IMR-90 (cell line): ENCODE measurements at regions not wholly inside any gene's neighbourhood (a gene's known extent, or its start where the extent isn't known, plus 50 kb on each side); places are given as distances from the start of the nearest gene placed in this dataset.

ENCODE experiments used
- ATAC-seq: fragments of 200-7000 bp; cut with Tn5 transposase; 2 replicates; pipeline ENCODE4 v1.9.1; 2020; ENCODE audit warnings: low read depth, mild to moderate bottlenecking, moderate library complexity
- BruUV-seq: library from RNA; stranded (reverse); fragments of 400-500 nt; replicated peaks from 2 replicates; lab custom pipeline; 2021; lab: Mats Ljungman, UMichigan
- CTCF ChIA-PET: fragments of 300-600 bp; formaldehyde crosslinking; extraction: SDS; loops from one replicate; lab custom pipeline; 2021; ENCODE audit warnings: antibody characterized with exemption; lab: Yijun Ruan, JAX
- POLR2A ChIA-PET: fragments of 300-600 bp; sonication (Branson Sonifier 250); formaldehyde crosslinking; loops from one replicate; lab custom pipeline; 2022; ENCODE audit warnings: antibody characterized with exemption; ENCODE audit not compliant: unreplicated experiment; lab: Charles Lee
- DNase-seq: peaks from one replicate; pipeline ENCODE4 v3.0.0; 2013
- H2AFZ ChIP-seq: replicated peaks from 2 replicates; pipeline ENCODE3; 2013; ENCODE audit warnings: low read length, mild to moderate bottlenecking; ENCODE audit not compliant: poor library complexity
- H2AK5ac ChIP-seq: 2 replicates; pipeline ENCODE4 v1.6.1; 2013; ENCODE audit warnings: low read depth, low read length, inconsistent platforms
- H2AK9ac ChIP-seq: replicated peaks from 2 replicates; pipeline ENCODE3; 2013; ENCODE audit warnings: mild to moderate bottlenecking, low read depth, low read length, moderate library complexity; ENCODE audit not compliant: poor library complexity
- H2BK120ac ChIP-seq: 2 replicates; pipeline ENCODE4 v1.6.1; 2013; ENCODE audit warnings: low read depth, low read length, inconsistent platforms
- H2BK15ac ChIP-seq: 3 replicates; pipeline ENCODE4 v1.6.1; 2013; ENCODE audit warnings: low read depth, low read length, inconsistent platforms
- H2BK20ac ChIP-seq: 2 replicates; pipeline ENCODE4 v1.6.1; 2013; ENCODE audit warnings: low read depth, mild to moderate bottlenecking, inconsistent platforms, low read length, moderate library complexity
- H2BK5ac ChIP-seq: 2 replicates; pipeline ENCODE4 v1.6.1; 2013; ENCODE audit warnings: mild to moderate bottlenecking, low read depth, low read length, inconsistent platforms; ENCODE audit not compliant: poor library complexity, severe bottlenecking
- H3K14ac ChIP-seq: replicated peaks from 2 replicates; pipeline ENCODE4 v1.6.1; 2013; ENCODE audit warnings: low read depth, low read length, inconsistent platforms
- H3K18ac ChIP-seq: 2 replicates; pipeline ENCODE4 v1.6.1; 2013; ENCODE audit warnings: low read depth, low read length, control low read depth
- H3K23ac ChIP-seq: 2 replicates; pipeline ENCODE4 v1.6.1; 2013; ENCODE audit warnings: low read depth, low read length, inconsistent platforms
- H3K27ac ChIP-seq: 2 replicates; pipeline ENCODE4 v1.5.1; 2013; ENCODE audit warnings: mild to moderate bottlenecking, control low read depth, low read length; ENCODE audit not compliant: insufficient read depth
- H3K27me3 ChIP-seq: 2 replicates; pipeline ENCODE4 v1.6.1; 2013; ENCODE audit warnings: low read length; ENCODE audit not compliant: control insufficient read depth, insufficient read depth
- H3K36me3 ChIP-seq: 2 replicates; pipeline ENCODE4 v1.6.1; 2013; ENCODE audit warnings: low read length, mixed read lengths; ENCODE audit not compliant: control insufficient read depth, insufficient read depth
- H3K4ac ChIP-seq: 2 replicates; pipeline ENCODE4 v1.6.1; 2013; ENCODE audit warnings: low read depth, low read length, inconsistent platforms
- H3K4me1 ChIP-seq: 2 replicates; pipeline ENCODE4 v1.6.1; 2013; ENCODE audit warnings: low read length, mixed read lengths; ENCODE audit not compliant: control insufficient read depth, insufficient read depth
- H3K4me2 ChIP-seq: 2 replicates; pipeline ENCODE4 v1.6.1; 2013; ENCODE audit warnings: low read depth, mild to moderate bottlenecking, control low read depth, low read length, moderate library complexity
- H3K4me3 ChIP-seq: 2 replicates; pipeline ENCODE4 v1.5.1; 2013; ENCODE audit warnings: low read depth, mild to moderate bottlenecking, control low read depth, low read length, moderate library complexity; ENCODE audit not compliant: insufficient read depth
- H3K56ac ChIP-seq: 2 replicates; pipeline ENCODE4 v1.6.1; 2013; ENCODE audit warnings: low read length, inconsistent platforms; ENCODE audit not compliant: insufficient read depth; ENCODE audit errors: extremely low read depth
- H3K79me1 ChIP-seq, 2 experiments: 2 replicates each; pipeline ENCODE4 v1.6.1; 2013; ENCODE audit warnings: low read length in 2 of 2, inconsistent platforms in 1 of 2, low read depth in 1 of 2
- H3K9ac ChIP-seq: 2 replicates; pipeline ENCODE4 v1.6.1; 2013; ENCODE audit warnings: low read depth, low read length, control low read depth
- H3K9me1 ChIP-seq: 2 replicates; pipeline ENCODE4 v1.6.1; 2013; ENCODE audit warnings: low read length, inconsistent platforms; ENCODE audit not compliant: insufficient read depth
- H3K9me3 ChIP-seq: 2 replicates; pipeline ENCODE4 v1.6.1; 2013; ENCODE audit warnings: low read length; ENCODE audit not compliant: control insufficient read depth, insufficient read depth
- H4K20me1 ChIP-seq: 2 replicates; pipeline ENCODE4 v1.6.1; 2013; ENCODE audit warnings: low read length, inconsistent platforms; ENCODE audit not compliant: insufficient read depth
- H4K5ac ChIP-seq: 2 replicates; pipeline ENCODE4 v1.6.1; 2013; ENCODE audit warnings: mild to moderate bottlenecking, low read depth, low read length, control low read depth
- H4K8ac ChIP-seq, 2 experiments: 2 replicates each; pipeline ENCODE4 v1.6.1; 2013; ENCODE audit warnings: low read depth in 2 of 2, low read length in 2 of 2, control low read depth in 1 of 2, inconsistent platforms in 1 of 2
- H4K91ac ChIP-seq: 2 replicates; pipeline ENCODE4 v1.6.1; 2013; ENCODE audit warnings: low read depth, low read length, inconsistent platforms; ENCODE audit not compliant: insufficient read depth
- BHLHE40 ChIP-seq: fragments of 150-350 bp; IDR thresholded peaks from 2 replicates; pipeline ENCODE4 v1.6.1; 2016; ENCODE audit warnings: mild to moderate bottlenecking, low read depth, low read length
- CEBPB ChIP-seq: IDR thresholded peaks from 2 replicates; pipeline ENCODE4 v1.6.1; 2012; ENCODE audit warnings: low read depth, low read length, improper control_type of control experiment
- CHD1 ChIP-seq: IDR thresholded peaks from 2 replicates; pipeline ENCODE4 v1.6.1; 2012; ENCODE audit warnings: low read depth, low read length, improper control_type of control experiment
- CTCF ChIP-seq: conservative IDR thresholded peaks from 2 replicates; pipeline ENCODE4 v1.5.1; 2012; ENCODE audit warnings: mild to moderate bottlenecking, low read depth, low read length, improper control_type of control experiment
- FOS ChIP-seq: fragments of 150-350 bp; IDR thresholded peaks from 2 replicates; pipeline ENCODE4 v1.6.1; 2016; ENCODE audit warnings: low read depth, low read length
- MAFK ChIP-seq: IDR thresholded peaks from 2 replicates; pipeline ENCODE4 v1.6.1; 2012; ENCODE audit warnings: low read depth, low read length, improper control_type of control experiment
- MAZ ChIP-seq: IDR thresholded peaks from 2 replicates; pipeline ENCODE4 v1.6.1; 2012; ENCODE audit warnings: low read depth, mild to moderate bottlenecking, low read length, improper control_type of control experiment, moderate library complexity, borderline replicate concordance
- MXI1 ChIP-seq: IDR thresholded peaks from 2 replicates; pipeline ENCODE4 v1.6.1; 2012; ENCODE audit warnings: low read depth, mild to moderate bottlenecking, low read length, moderate library complexity, borderline replicate concordance
- NFE2L2 ChIP-seq: fragments of 150-350 bp; IDR thresholded peaks from 2 replicates; pipeline ENCODE4 v1.6.1; 2016; ENCODE audit warnings: low read depth, mild to moderate bottlenecking, low read length
- POLR2A ChIP-seq: IDR thresholded peaks from 2 replicates; pipeline ENCODE4 v1.6.1; 2012; ENCODE audit warnings: mild to moderate bottlenecking, low read depth, low read length
- RAD21 ChIP-seq: IDR thresholded peaks from 2 replicates; pipeline ENCODE4 v1.6.1; 2012; ENCODE audit warnings: low read length, improper control_type of control experiment
- RCOR1 ChIP-seq: IDR thresholded peaks from 2 replicates; pipeline ENCODE4 v1.6.1; 2012; ENCODE audit warnings: mild to moderate bottlenecking, low read length, improper control_type of control experiment; ENCODE audit not compliant: insufficient replicate concordance
- RFX5 ChIP-seq: IDR thresholded peaks from 2 replicates; pipeline ENCODE4 v1.8.0; 2012; ENCODE audit warnings: low read depth, mild to moderate bottlenecking, low read length, moderate library complexity
- SMC3 ChIP-seq: fragments of 150-350 bp; IDR thresholded peaks from 2 replicates; pipeline ENCODE4 v1.6.1; 2016; ENCODE audit warnings: low read depth, mild to moderate bottlenecking, antibody characterized with exemption, low read length, moderate library complexity
- WGBS, 2 experiments: methylation state at CpG; one replicate each; pipeline versions ENCODE4 v1.1.5 to v1.1.7; 2013; ENCODE audit warnings: missing lambda C conversion rate in 2 of 2; ENCODE audit not compliant: insufficient read length in 1 of 2; ENCODE audit errors: extremely low coverage in 2 of 2; 5-methylcytosine and 5-hydroxymethylcytosine counted together
- dilution Hi-C: fragments of 300-500 bp; cut with HindIII; formaldehyde crosslinking; loops from one replicate; pipeline ENCODE4 v1.14.3; 2018; ENCODE audit warnings: low sequenced_read_pairs; ENCODE audit not compliant: unreplicated experiment
- in situ Hi-C: fragments of 300-500 bp; cut with MboI; formaldehyde crosslinking; loops from 3 replicates; pipeline ENCODE4 v1.14.3; 2019; ENCODE audit warnings: low sequenced_read_pairs, inconsistent platforms, mixed read lengths
- intact Hi-C: fragments of 100-400 bp; cut with micrococcal nuclease; formaldehyde crosslinking; loops from 2 replicates; pipeline ENCODE4 v1.10.0; 2022
- TF ChIP-seq, protein P1 (sequence below): fragments of 150-350 bp; IDR thresholded peaks from 2 replicates; pipeline ENCODE4 v1.6.1; 2016; ENCODE audit warnings: low read depth, mild to moderate bottlenecking, low read length, moderate library complexity, borderline replicate concordance
- TF ChIP-seq, protein P2 (sequence below): fragments of 150-350 bp; IDR thresholded peaks from 2 replicates; pipeline ENCODE4 v1.6.1; 2017; ENCODE audit warnings: mild to moderate bottlenecking, antibody characterized with exemption, low read length, low read depth

- no peak for ATAC-seq
- dilution Hi-C loops = no loop called here
These were observed 566.9 kb upstream of the ANO5 start for GRCh38 chr11:21625982-21626381.

More at GRCh38 chr11:21625982-21626381, 566.9 kb upstream of the ANO5 start:
- Histone ChIP-seq H2AK9ac (no peak overlapping the region), H2BK15ac (no peak overlapping the region), H3K9me3 (peaks cover 18% of the 10 kb centered on the region), H3K18ac (no peak overlapping the region), H2AFZ (no peak overlapping the region), H4K5ac (no peak overlapping the region), H3K9ac (no peak overlapping the region), H3K27me3 (no peaks in the 10 kb centered on the region), H3K14ac (no peak overlapping the region), H2BK5ac (no peak overlapping the region), H4K20me1 (no peaks in the 10 kb centered on the region), H3K79me1 (no peaks in the 10 kb centered on the region), H3K9me1 (no peaks in the 10 kb centered on the region), H3K27ac (no peak overlapping the region), H3K4me2 (no peak overlapping the region), H3K4me3 (no peak overlapping the region), H3K23ac (no peak overlapping the region), H2AK5ac (no peak overlapping the region), H3K36me3 (no peaks in the 10 kb centered on the region), H3K56ac (no peak overlapping the region), H3K4ac (no peak overlapping the region), H4K8ac (no peak overlapping the region), H2BK120ac (no peak overlapping the region), H4K91ac (no peak overlapping the region), H2BK20ac (no peak overlapping the region), H3K4me1 (no peaks in the 10 kb centered on the region)
- ChIA-PET POLR2A (no interaction called here), CTCF (no interaction called here)
- TF ChIP-seq CHD1 = no peak
- no peak for TF ChIP-seq RFX5
- TF ChIP-seq POLR2A = no peak
- no peak for TF ChIP-seq MAFK
- no peak for TF ChIP-seq CTCF
- no peak for TF ChIP-seq MXI1
- no peak for TF ChIP-seq SMC3
- TF ChIP-seq, protein P1, sequence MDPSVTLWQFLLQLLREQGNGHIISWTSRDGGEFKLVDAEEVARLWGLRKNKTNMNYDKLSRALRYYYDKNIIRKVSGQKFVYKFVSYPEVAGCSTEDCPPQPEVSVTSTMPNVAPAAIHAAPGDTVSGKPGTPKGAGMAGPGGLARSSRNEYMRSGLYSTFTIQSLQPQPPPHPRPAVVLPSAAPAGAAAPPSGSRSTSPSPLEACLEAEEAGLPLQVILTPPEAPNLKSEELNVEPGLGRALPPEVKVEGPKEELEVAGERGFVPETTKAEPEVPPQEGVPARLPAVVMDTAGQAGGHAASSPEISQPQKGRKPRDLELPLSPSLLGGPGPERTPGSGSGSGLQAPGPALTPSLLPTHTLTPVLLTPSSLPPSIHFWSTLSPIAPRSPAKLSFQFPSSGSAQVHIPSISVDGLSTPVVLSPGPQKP = no peak
- TF ChIP-seq MAZ = no peak
- TF ChIP-seq RAD21 = no peak
- TF ChIP-seq NFE2L2 = no peak
- no peak for TF ChIP-seq FOS
- no peak for TF ChIP-seq CEBPB
- TF ChIP-seq BHLHE40 = no peak
- TF ChIP-seq, protein P2, sequence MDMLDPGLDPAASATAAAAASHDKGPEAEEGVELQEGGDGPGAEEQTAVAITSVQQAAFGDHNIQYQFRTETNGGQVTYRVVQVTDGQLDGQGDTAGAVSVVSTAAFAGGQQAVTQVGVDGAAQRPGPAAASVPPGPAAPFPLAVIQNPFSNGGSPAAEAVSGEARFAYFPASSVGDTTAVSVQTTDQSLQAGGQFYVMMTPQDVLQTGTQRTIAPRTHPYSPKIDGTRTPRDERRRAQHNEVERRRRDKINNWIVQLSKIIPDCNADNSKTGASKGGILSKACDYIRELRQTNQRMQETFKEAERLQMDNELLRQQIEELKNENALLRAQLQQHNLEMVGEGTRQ = no peak
- no peak for TF ChIP-seq RCOR1
- no TSS peak for BruUV-seq
- WGBS, 2 experiments = 53% methylated on average over 3 of the region's 5 CpGs; no CpG with 5 or more reads in 1 of the 2 experiments
- intact Hi-C loops (no loop called here), in situ Hi-C loops (no loop called here)
- no peak for DNase-seq
